ENCODE measurements at regions not wholly inside any gene's neighbourhood (a gene's known extent, or its start where the extent isn't known, plus 50 kb on each side); places are given as distances from the start of the nearest gene placed in this dataset.

DNA sequence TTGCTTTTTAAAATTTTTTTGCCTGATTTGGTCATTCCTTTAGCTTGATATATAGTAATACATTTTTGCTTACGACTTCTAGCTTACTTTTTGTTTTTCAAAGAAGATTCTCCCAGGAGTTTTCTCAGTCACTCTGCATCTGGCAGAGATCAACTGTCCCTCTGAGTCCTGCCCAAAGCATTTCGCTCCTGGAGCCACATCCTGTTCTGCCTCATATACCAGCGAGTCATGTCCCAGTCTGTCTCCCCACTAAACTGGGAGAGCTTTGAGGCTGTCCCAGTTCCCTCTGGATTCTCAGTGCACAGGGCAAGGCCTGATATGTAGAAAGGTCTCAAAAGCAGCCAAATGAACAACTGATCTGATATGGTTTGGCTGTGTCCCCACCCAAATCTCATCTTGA is 326.3 kb downstream of the ARRDC4 start:
- ATAC-seq = no peak
- no peak overlapping the region for H3K27ac ChIP-seq
- FAIRE-seq = no peak
- no peaks in the 10 kb centered on the region for H3K9me3 ChIP-seq
- POLR2A ChIA-PET = no interaction called here
- H3K4me2 ChIP-seq = no peak overlapping the region
- no peak overlapping the region for H3K4me3 ChIP-seq
- H3K4me1 ChIP-seq = no peaks in the 10 kb centered on the region
- DNase-seq (ENCODE audit: low read depth in 1 of 2, low spot score in 1 of 2) = no peak
- CTCF ChIA-PET = interaction anchor here (0.8 to 3.0 kb wide), 6 partner anchors 9 to 142 kb away, joined by 3 to 20 read pairs (median 4); no protein-coding TSS in a partner anchor
- no peak for TF ChIP-seq TP53 (CRISPR knock-in tag; IDR thresholded peaks at IDR 0.05)
- TF ChIP-seq, protein P1, sequence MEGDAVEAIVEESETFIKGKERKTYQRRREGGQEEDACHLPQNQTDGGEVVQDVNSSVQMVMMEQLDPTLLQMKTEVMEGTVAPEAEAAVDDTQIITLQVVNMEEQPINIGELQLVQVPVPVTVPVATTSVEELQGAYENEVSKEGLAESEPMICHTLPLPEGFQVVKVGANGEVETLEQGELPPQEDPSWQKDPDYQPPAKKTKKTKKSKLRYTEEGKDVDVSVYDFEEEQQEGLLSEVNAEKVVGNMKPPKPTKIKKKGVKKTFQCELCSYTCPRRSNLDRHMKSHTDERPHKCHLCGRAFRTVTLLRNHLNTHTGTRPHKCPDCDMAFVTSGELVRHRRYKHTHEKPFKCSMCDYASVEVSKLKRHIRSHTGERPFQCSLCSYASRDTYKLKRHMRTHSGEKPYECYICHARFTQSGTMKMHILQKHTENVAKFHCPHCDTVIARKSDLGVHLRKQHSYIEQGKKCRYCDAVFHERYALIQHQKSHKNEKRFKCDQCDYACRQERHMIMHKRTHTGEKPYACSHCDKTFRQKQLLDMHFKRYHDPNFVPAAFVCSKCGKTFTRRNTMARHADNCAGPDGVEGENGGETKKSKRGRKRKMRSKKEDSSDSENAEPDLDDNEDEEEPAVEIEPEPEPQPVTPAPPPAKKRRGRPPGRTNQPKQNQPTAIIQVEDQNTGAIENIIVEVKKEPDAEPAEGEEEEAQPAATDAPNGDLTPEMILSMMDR (IDR thresholded peaks at IDR 0.05) = no peak
- TF ChIP-seq, protein P2, sequence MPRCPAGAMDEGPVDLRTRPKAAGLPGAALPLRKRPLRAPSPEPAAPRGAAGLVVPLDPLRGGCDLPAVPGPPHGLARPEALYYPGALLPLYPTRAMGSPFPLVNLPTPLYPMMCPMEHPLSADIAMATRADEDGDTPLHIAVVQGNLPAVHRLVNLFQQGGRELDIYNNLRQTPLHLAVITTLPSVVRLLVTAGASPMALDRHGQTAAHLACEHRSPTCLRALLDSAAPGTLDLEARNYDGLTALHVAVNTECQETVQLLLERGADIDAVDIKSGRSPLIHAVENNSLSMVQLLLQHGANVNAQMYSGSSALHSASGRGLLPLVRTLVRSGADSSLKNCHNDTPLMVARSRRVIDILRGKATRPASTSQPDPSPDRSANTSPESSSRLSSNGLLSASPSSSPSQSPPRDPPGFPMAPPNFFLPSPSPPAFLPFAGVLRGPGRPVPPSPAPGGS (IDR thresholded peaks at IDR 0.05) = no peak
- TF ChIP-seq, protein P3, sequence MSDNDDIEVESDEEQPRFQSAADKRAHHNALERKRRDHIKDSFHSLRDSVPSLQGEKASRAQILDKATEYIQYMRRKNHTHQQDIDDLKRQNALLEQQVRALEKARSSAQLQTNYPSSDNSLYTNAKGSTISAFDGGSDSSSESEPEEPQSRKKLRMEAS (IDR thresholded peaks at IDR 0.05) = no peak
- no peak for TF ChIP-seq FOSB (CRISPR knock-in tag; IDR thresholded peaks at IDR 0.05)
- no peak for TF ChIP-seq POLR2A (IDR thresholded peaks at IDR 0.05; ENCODE audit: low read length)
- TF ChIP-seq, protein P4, sequence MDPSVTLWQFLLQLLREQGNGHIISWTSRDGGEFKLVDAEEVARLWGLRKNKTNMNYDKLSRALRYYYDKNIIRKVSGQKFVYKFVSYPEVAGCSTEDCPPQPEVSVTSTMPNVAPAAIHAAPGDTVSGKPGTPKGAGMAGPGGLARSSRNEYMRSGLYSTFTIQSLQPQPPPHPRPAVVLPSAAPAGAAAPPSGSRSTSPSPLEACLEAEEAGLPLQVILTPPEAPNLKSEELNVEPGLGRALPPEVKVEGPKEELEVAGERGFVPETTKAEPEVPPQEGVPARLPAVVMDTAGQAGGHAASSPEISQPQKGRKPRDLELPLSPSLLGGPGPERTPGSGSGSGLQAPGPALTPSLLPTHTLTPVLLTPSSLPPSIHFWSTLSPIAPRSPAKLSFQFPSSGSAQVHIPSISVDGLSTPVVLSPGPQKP (IDR thresholded peaks at IDR 0.05; ENCODE audit: low read depth, low read length) = no peak
- TF ChIP-seq ZSCAN20 (CRISPR knock-in tag; IDR thresholded peaks at IDR 0.05) = no peak
- WGBS (ENCODE audit: missing lambda C conversion rate) = 6% methylated on average over 3 of the region's 3 CpGs

DNA sequence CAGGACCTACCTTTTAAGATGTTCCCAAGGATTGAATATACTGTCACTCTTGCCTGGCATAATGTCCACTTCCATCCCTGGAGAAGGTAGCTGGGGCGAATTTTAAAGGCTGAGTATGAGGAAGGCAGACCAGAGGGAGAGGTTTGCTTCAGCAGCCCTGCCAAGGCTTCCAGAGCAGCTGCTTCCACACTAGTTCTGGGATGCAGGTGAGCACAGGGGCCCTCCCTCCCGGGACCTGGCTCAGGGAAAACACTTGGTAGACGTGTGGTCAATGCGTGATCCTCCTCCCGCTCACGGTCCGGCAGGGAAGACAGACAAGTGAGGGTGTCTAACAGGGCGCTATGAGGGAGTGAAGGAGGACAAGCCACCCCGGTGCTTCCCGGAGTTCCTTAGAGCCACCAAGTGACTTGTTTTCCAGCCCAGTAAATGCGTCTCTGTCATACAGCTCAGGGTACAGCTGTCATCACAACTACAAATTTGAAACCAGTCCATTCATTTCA is 327.6 kb downstream of the ARRDC4 start:
- FAIRE-seq = no peak
- Histone ChIP-seq H3K4me3 (no peak overlapping the region), H3K27ac (no peak overlapping the region), H3K4me1 (no peaks in the 10 kb centered on the region), H3K9me3 (no peaks in the 10 kb centered on the region), H3K4me2 (no peak overlapping the region)
- 36% methylated on average over 11 of the region's 11 CpGs for WGBS (ENCODE audit: missing lambda C conversion rate)
- CTCF ChIA-PET = interaction anchor here (1.3 to 2.7 kb wide), 2 partner anchors 24 to 134 kb away, joined by 3 to 10 read pairs; no protein-coding TSS in a partner anchor
- TF ChIP-seq POLR2AphosphoS2 (conservative IDR thresholded peaks at IDR 0.05; ENCODE audit: low read length) (no peak), NPAS2 (CRISPR knock-in tag; IDR thresholded peaks at IDR 0.05; ENCODE audit: borderline replicate concordance) (no peak), JUN (IDR thresholded peaks at IDR 0.05) (no peak), RNF2 (IDR thresholded peaks at IDR 0.05; ENCODE audit: borderline replicate concordance, low read depth) (no peak), RCOR1 (IDR thresholded peaks at IDR 0.05; ENCODE audit: low read depth, low read length) (no peak), HOXA7 (CRISPR knock-in tag; IDR thresholded peaks at IDR 0.05) (no peak), MAZ (IDR thresholded peaks at IDR 0.05; ENCODE audit: borderline replicate concordance, low read depth, low read length) (no peak), PHF8 (IDR thresholded peaks at IDR 0.05; ENCODE audit: borderline replicate concordance, low read depth) (no peak), TP53 (CRISPR knock-in tag; IDR thresholded peaks at IDR 0.05) (no peak), FOXS1 (CRISPR knock-in tag; IDR thresholded peaks at IDR 0.05) (no peak), JUNB (IDR thresholded peaks at IDR 0.05) (no peak), CBX8 (IDR thresholded peaks at IDR 0.05) (no peak), TFCP2L1 (CRISPR knock-in tag; IDR thresholded peaks at IDR 0.05) (no peak)
- TF ChIP-seq, protein P2 (IDR thresholded peaks at IDR 0.05) = no peak
- TF ChIP-seq, protein P5, sequence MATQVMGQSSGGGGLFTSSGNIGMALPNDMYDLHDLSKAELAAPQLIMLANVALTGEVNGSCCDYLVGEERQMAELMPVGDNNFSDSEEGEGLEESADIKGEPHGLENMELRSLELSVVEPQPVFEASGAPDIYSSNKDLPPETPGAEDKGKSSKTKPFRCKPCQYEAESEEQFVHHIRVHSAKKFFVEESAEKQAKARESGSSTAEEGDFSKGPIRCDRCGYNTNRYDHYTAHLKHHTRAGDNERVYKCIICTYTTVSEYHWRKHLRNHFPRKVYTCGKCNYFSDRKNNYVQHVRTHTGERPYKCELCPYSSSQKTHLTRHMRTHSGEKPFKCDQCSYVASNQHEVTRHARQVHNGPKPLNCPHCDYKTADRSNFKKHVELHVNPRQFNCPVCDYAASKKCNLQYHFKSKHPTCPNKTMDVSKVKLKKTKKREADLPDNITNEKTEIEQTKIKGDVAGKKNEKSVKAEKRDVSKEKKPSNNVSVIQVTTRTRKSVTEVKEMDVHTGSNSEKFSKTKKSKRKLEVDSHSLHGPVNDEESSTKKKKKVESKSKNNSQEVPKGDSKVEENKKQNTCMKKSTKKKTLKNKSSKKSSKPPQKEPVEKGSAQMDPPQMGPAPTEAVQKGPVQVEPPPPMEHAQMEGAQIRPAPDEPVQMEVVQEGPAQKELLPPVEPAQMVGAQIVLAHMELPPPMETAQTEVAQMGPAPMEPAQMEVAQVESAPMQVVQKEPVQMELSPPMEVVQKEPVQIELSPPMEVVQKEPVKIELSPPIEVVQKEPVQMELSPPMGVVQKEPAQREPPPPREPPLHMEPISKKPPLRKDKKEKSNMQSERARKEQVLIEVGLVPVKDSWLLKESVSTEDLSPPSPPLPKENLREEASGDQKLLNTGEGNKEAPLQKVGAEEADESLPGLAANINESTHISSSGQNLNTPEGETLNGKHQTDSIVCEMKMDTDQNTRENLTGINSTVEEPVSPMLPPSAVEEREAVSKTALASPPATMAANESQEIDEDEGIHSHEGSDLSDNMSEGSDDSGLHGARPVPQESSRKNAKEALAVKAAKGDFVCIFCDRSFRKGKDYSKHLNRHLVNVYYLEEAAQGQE (IDR thresholded peaks at IDR 0.05) = no peak
- no peak for DNase-seq (ENCODE audit: low read depth in 1 of 2, low spot score in 1 of 2)
- POLR2A ChIA-PET = no interaction called here
- no peak for ATAC-seq

All from A549 (cell line).